ENCODE measurements at regions not wholly inside any gene's neighbourhood (a gene's known extent, or its start where the extent isn't known, plus 50 kb on each side); places are given as distances from the start of the nearest gene placed in this dataset.

- no peak for DNase-seq (ENCODE audit: low read depth, low spot score)
- in situ Hi-C loops (cut with HindIII; ENCODE audit: low sequenced_read_pairs) = no loop called here
- no peak for TF ChIP-seq CTCF (IDR thresholded peaks at IDR 0.05; ENCODE audit: low read depth, low read length)
- H3K4me3 ChIP-seq (ENCODE audit: low read depth, low read length) = no peak overlapping the region
Observed at GRCh38 chr4:181550381-181550780, 692.8 kb upstream of the TENM3 start.

DNA sequence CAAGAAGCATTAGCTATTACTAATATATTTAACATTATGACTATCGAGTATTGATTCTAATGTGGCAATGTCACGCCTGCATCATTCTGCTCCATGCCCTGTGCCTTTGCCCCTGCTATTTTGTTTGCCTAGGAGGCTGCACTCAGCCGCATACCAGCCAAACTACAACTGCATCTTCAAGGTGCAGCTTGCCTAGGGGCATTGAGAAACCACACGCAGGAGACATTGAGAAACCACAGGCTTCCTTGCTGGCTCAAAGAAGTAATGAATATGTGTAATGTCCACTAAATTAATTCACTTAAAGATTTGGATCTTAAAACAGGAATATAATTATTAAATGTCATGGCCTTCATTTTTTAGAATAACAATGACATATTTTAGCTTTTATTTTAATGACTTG is 683.6 kb upstream of the TENM3 start:
- in situ Hi-C loops (cut with HindIII; ENCODE audit: low sequenced_read_pairs) = no loop called here
- H3K4me3 ChIP-seq (ENCODE audit: low read depth, low read length) = no peak overlapping the region
- no peak for DNase-seq (ENCODE audit: low read depth, low spot score)
- TF ChIP-seq CTCF (IDR thresholded peaks at IDR 0.05; ENCODE audit: low read depth, low read length) = no peak

DNA sequence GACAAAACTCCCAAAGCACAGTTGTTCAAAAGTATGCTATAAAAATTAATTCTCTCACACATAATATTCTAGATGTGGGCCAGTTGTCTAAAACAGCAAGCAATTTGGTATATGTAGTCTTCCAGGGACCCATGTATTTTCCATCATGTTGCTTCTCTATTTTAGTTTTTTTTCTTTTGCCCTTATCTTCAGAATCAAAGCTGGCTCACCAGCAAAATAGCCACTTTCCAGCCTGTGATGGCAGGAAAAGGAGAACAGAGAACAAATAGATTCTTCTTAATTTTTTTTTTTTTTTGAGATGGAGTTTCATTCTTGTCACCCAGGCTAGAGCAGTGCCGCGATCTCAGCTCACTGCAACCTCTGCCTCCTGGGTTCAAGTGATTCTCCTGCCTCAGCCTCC is 680.8 kb upstream of the TENM3 start:
- no peak overlapping the region for H3K4me3 ChIP-seq (ENCODE audit: low read depth, low read length)
- in situ Hi-C loops (cut with HindIII; ENCODE audit: low sequenced_read_pairs) = no loop called here
- no peak for TF ChIP-seq CTCF (IDR thresholded peaks at IDR 0.05; ENCODE audit: low read depth, low read length)
- no peak for DNase-seq (ENCODE audit: low read depth, low spot score)

GRCh38 chr4:181564625-181565024 is 678.6 kb upstream of the TENM3 start:
- DNase-seq (ENCODE audit: low read depth, low spot score) = no peak
- no peak overlapping the region for H3K4me3 ChIP-seq (ENCODE audit: low read depth, low read length)
- in situ Hi-C loops (cut with HindIII; ENCODE audit: low sequenced_read_pairs) = no loop called here
- TF ChIP-seq CTCF (IDR thresholded peaks at IDR 0.05; ENCODE audit: low read depth, low read length) = no peak

DNA sequence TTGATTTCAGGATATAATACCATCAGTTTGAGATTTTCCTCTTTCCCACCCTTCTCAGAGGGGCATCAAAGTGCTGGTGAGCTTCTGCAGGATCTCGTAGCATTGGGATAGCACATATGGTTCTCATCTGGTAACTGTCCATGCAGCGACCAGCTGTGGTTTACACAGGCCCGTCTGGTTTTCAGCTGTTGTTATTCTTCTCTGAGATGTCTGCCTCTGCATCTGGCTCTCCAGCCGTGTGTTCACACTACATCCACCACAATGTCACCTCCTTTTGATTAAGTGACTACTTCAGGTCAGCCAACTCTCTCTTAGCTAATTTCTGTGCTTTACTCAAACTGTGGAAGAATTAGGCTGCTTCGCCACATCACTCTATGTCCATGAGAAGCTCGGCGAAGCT is 676.7 kb upstream of the TENM3 start:
- no peak overlapping the region for H3K4me3 ChIP-seq (ENCODE audit: low read depth, low read length)
- in situ Hi-C loops (cut with HindIII; ENCODE audit: low sequenced_read_pairs) = no loop called here
- TF ChIP-seq CTCF (IDR thresholded peaks at IDR 0.05; ENCODE audit: low read depth, low read length) = no peak
- DNase-seq (ENCODE audit: low read depth, low spot score) = peak; percentile 80

- in situ Hi-C loops (cut with HindIII; ENCODE audit: low sequenced_read_pairs) = no loop called here
- TF ChIP-seq CTCF (IDR thresholded peaks at IDR 0.05; ENCODE audit: low read depth, low read length) = peak; percentile 62
- no peak overlapping the region for H3K4me3 ChIP-seq (ENCODE audit: low read depth, low read length)
- peak; percentile 64 for DNase-seq (ENCODE audit: low read depth, low spot score)
Observed at GRCh38 chr4:181569553-181569952, 673.6 kb upstream of the TENM3 start.

DNA sequence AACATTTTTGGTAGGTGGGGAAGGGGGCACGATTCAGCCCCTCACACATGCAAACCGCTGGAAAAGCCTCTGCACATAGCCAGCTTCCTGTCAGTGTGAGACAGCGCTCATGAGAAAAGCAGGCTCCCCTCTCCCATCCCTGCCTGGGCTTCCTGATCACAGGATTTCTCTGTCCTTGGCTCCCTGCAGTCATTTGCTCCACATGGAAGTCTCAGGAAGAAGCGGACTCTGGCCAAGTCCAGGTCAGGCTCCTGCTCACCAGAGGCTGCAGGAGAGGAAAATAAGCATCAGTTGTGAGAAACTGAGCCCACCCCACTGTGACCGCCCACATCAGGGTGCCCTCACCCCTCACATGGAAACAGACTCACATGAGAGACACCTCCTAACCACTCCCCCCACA is 664.3 kb upstream of the TENM3 start:
- in situ Hi-C loops (cut with HindIII; ENCODE audit: low sequenced_read_pairs) = no loop called here
- TF ChIP-seq CTCF (IDR thresholded peaks at IDR 0.05; ENCODE audit: low read depth, low read length) = no peak
- peak; percentile 7 for DNase-seq (ENCODE audit: low read depth, low spot score)

More for the DNA sequence above, 664.3 kb upstream of the TENM3 start:
- no peak overlapping the region for H3K4me3 ChIP-seq (ENCODE audit: low read depth, low read length)

All from astrocyte of the spinal cord (primary cell).